ENCODE measurements at regions not wholly inside any gene's neighbourhood (a gene's known extent, or its start where the extent isn't known, plus 50 kb on each side); places are given as distances from the start of the nearest gene placed in this dataset.

DNA sequence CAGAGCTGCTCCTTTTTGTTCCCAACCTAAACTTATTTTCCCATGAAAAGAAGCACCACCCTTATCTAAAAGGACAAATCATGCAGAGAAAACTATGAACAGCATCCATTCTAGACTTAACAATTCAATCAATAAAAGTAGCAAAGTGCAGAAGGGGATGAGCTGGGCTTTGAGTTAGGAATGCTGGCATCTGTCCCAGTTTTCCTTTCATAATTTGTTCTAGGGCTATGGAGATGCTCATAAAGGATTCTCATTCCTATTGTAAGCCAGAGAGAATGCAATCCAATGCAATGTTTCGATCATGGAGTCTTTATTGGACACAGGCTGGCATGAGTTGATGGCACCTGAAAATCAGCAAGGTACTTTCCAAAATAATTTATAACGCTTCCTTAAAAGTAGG, 330.6 kb downstream of the VPS13C start:
- Histone ChIP-seq H2AFZ (ENCODE audit: low read depth, low read length) (no peak overlapping the region), H3K4me3 (ENCODE audit: low read depth in 1 of 2, low read length in 2 of 2) (no peak overlapping the region), H3K79me2 (ENCODE audit: insufficient read depth, low read length) (no peaks in the 10 kb centered on the region), H3K36me3 (ENCODE audit: insufficient read depth, low read length) (no peaks in the 10 kb centered on the region), H3K9ac (ENCODE audit: low read depth, low read length) (no peak overlapping the region), H3K4me2 (ENCODE audit: insufficient read depth, low read length) (no peak overlapping the region), H3K4me1 (ENCODE audit: insufficient read depth, low read length) (no peaks in the 10 kb centered on the region), H3K27me3 (ENCODE audit: insufficient read depth, low read length, poor library complexity) (peaks cover 11% of the 10 kb centered on the region), H4K20me1 (ENCODE audit: insufficient read depth, low read length) (no peaks in the 10 kb centered on the region), H3K27ac (ENCODE audit: low read length) (no peak overlapping the region), H3K9me3 (ENCODE audit: insufficient read depth, low read length, severe bottlenecking) (no peaks in the 10 kb centered on the region)
- no peak for DNase-seq
- TF ChIP-seq, protein P1, sequence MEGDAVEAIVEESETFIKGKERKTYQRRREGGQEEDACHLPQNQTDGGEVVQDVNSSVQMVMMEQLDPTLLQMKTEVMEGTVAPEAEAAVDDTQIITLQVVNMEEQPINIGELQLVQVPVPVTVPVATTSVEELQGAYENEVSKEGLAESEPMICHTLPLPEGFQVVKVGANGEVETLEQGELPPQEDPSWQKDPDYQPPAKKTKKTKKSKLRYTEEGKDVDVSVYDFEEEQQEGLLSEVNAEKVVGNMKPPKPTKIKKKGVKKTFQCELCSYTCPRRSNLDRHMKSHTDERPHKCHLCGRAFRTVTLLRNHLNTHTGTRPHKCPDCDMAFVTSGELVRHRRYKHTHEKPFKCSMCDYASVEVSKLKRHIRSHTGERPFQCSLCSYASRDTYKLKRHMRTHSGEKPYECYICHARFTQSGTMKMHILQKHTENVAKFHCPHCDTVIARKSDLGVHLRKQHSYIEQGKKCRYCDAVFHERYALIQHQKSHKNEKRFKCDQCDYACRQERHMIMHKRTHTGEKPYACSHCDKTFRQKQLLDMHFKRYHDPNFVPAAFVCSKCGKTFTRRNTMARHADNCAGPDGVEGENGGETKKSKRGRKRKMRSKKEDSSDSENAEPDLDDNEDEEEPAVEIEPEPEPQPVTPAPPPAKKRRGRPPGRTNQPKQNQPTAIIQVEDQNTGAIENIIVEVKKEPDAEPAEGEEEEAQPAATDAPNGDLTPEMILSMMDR (IDR thresholded peaks at IDR 0.05; ENCODE audit: borderline replicate concordance, extremely low read depth, low read length, poor library complexity, severe bottlenecking), result no peak
- no peak for TF ChIP-seq EZH2 (IDR thresholded peaks at IDR 0.05; ENCODE audit: borderline replicate concordance, low read depth, low read length, severe bottlenecking)
- ATAC-seq (ENCODE audit: insufficient read depth, low read depth), result no peak

DNA sequence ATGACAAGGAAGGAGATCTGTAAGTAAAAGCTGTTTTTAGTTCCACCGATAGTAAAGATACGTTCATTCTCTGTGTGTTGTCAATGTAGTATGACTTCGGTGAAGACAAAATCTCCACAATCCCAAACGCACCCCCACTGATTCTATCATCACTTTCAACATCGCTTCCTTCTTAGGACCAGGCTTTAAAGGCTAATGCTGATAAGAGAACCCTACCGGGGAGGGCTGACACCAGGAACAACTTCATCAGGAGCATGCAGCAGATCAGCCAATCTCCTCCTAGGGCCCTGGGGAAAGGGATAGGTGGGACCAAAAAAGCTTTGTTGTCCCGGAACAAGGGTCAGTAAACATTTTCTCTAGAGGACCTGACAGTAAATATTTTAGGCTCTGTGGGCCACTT, 334.1 kb downstream of the VPS13C start:
- Histone ChIP-seq H3K4me3 (ENCODE audit: low read depth in 1 of 2, low read length in 2 of 2) (no peak overlapping the region), H3K79me2 (ENCODE audit: insufficient read depth, low read length) (no peaks in the 10 kb centered on the region), H2AFZ (ENCODE audit: low read depth, low read length) (no peak overlapping the region), H3K9me3 (ENCODE audit: insufficient read depth, low read length, severe bottlenecking) (no peaks in the 10 kb centered on the region), H3K4me1 (ENCODE audit: insufficient read depth, low read length) (no peaks in the 10 kb centered on the region), H3K4me2 (ENCODE audit: insufficient read depth, low read length) (no peak overlapping the region), H3K9ac (ENCODE audit: low read depth, low read length) (no peak overlapping the region), H3K27me3 (ENCODE audit: insufficient read depth, low read length, poor library complexity) (peaks cover 10% of the 10 kb centered on the region), H4K20me1 (ENCODE audit: insufficient read depth, low read length) (no peaks in the 10 kb centered on the region), H3K36me3 (ENCODE audit: insufficient read depth, low read length) (no peaks in the 10 kb centered on the region), H3K27ac (ENCODE audit: low read length) (no peak overlapping the region)
- no peak for DNase-seq
- no peak for ATAC-seq (ENCODE audit: insufficient read depth, low read depth)
- TF ChIP-seq EZH2 (IDR thresholded peaks at IDR 0.05; ENCODE audit: borderline replicate concordance, low read depth, low read length, severe bottlenecking), result no peak
- TF ChIP-seq, protein P1 (IDR thresholded peaks at IDR 0.05; ENCODE audit: borderline replicate concordance, extremely low read depth, low read length, poor library complexity, severe bottlenecking), result no peak

DNA sequence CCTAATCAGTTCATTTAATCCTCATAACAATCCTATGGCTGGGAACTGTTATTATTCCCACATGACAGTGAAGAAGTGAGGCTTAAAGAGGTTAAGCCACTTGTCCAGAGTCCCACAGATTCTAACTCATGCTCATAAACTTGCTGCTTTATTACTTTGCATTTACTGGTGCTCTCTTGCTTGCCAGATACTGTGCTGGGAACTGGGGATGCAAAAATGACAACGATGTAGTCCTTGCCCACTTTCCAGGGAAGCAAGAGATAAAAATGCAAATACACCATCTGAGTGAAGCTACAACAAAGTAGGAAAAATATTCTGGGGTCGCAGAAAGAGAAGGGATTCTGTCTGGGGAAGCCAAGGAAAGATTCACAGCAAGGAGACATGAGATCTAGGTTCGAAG, 335.0 kb downstream of the VPS13C start:
- Histone ChIP-seq H3K4me3 (ENCODE audit: low read depth in 1 of 2, low read length in 2 of 2) (no peak overlapping the region), H3K27me3 (ENCODE audit: insufficient read depth, low read length, poor library complexity) (peaks cover 7% of the 10 kb centered on the region), H3K4me1 (ENCODE audit: insufficient read depth, low read length) (no peaks in the 10 kb centered on the region), H3K79me2 (ENCODE audit: insufficient read depth, low read length) (no peaks in the 10 kb centered on the region), H3K9ac (ENCODE audit: low read depth, low read length) (no peak overlapping the region), H3K36me3 (ENCODE audit: insufficient read depth, low read length) (no peaks in the 10 kb centered on the region), H3K4me2 (ENCODE audit: insufficient read depth, low read length) (no peak overlapping the region), H2AFZ (ENCODE audit: low read depth, low read length) (no peak overlapping the region), H3K27ac (ENCODE audit: low read length) (no peak overlapping the region), H4K20me1 (ENCODE audit: insufficient read depth, low read length) (no peaks in the 10 kb centered on the region), H3K9me3 (ENCODE audit: insufficient read depth, low read length, severe bottlenecking) (no peaks in the 10 kb centered on the region)
- ATAC-seq (ENCODE audit: insufficient read depth, low read depth) (no peak), DNase-seq (no peak)
- TF ChIP-seq, protein P1 (IDR thresholded peaks at IDR 0.05; ENCODE audit: borderline replicate concordance, extremely low read depth, low read length, poor library complexity, severe bottlenecking), result no peak
- no peak for TF ChIP-seq EZH2 (IDR thresholded peaks at IDR 0.05; ENCODE audit: borderline replicate concordance, low read depth, low read length, severe bottlenecking)
